Endothelial cell of umbilical vein (primary cell): ENCODE measurements at regions not wholly inside any gene's neighbourhood (a gene's known extent, or its start where the extent isn't known, plus 50 kb on each side); places are given as distances from the start of the nearest gene placed in this dataset.

Source experiments
- CTCF ChIP-seq, 2 donors: IDR thresholded peaks; 1 replicate in 1 of 2; 2 replicates in 1 of 2; pipeline ENCODE4 v1.5.1; 2011; ENCODE audit warnings: low read length in 2 of 2, mild to moderate bottlenecking in 2 of 2, moderate library complexity in 2 of 2, control low read depth in 1 of 2, inconsistent platforms in 1 of 2, low read depth in 1 of 2; ENCODE audit not compliant: insufficient read depth in 1 of 2; ENCODE audit errors: extremely low read depth in 1 of 2
- EZH2 ChIP-seq: IDR thresholded peaks from 2 replicates; pipeline ENCODE4 v1.6.1; 2012; ENCODE audit warnings: borderline replicate concordance, low read depth, mild to moderate bottlenecking, moderate library complexity, low read length, inconsistent platforms; ENCODE audit not compliant: severe bottlenecking
- POLR2AphosphoS5 ChIP-seq: IDR thresholded peaks from 2 replicates; pipeline ENCODE4 v1.6.1; 2012; ENCODE audit warnings: low read depth, mild to moderate bottlenecking, control low read depth, low read length, moderate library complexity; ENCODE audit not compliant: insufficient read depth

GRCh38 chrX:1034717-1035116, 177.7 kb downstream of the CRLF2 start:
- TF ChIP-seq CTCF (IDR thresholded peaks at IDR 0.05; ENCODE audit: extremely low read depth in 1 of 2, insufficient read depth in 1 of 2, low read depth in 1 of 2, low read length in 2 of 2) = no peak
- no peak for TF ChIP-seq POLR2AphosphoS5
- TF ChIP-seq EZH2 = no peak
